Mesendoderm (in vitro differentiated cells): ENCODE measurements at regions not wholly inside any gene's neighbourhood (a gene's known extent, or its start where the extent isn't known, plus 50 kb on each side); places are given as distances from the start of the nearest gene placed in this dataset.
A peak's percentile ranks its signal among the peaks of the same experiment; 100 is the strongest.

Source experiments
- DNase-seq: peaks from one replicate; pipeline ENCODE4 v3.0.0; 2013
- H2AK5ac ChIP-seq: 2 replicates; pipeline ENCODE4 v1.6.1; 2013; ENCODE audit warnings: low read length, inconsistent platforms
- H2BK120ac ChIP-seq: 2 replicates; pipeline ENCODE4 v1.6.1; 2013; ENCODE audit warnings: low read depth, mild to moderate bottlenecking, low read length, moderate library complexity, mixed read lengths
- H2BK15ac ChIP-seq: replicated peaks from 2 replicates; pipeline ENCODE4 v1.6.1; 2013; ENCODE audit warnings: low read depth, mild to moderate bottlenecking, moderate library complexity
- H2BK5ac ChIP-seq: 2 replicates; pipeline ENCODE4 v1.6.1; 2013; ENCODE audit warnings: low read length, inconsistent platforms
- H3K18ac ChIP-seq: 2 replicates; pipeline ENCODE4 v1.6.1; 2013; ENCODE audit warnings: mild to moderate bottlenecking, low read length, mixed read lengths
- H3K23ac ChIP-seq: one replicate; pipeline ENCODE4 v1.6.1; 2013; ENCODE audit warnings: low read length
- H3K27ac ChIP-seq: 2 replicates; pipeline ENCODE4 v1.5.1; 2013; ENCODE audit warnings: low read depth, mild to moderate bottlenecking, inconsistent platforms, low read length, moderate library complexity
- H3K27me3 ChIP-seq: 2 replicates; pipeline ENCODE4 v1.6.1; 2013; ENCODE audit warnings: low read length, control low read depth, mild to moderate bottlenecking, inconsistent platforms; ENCODE audit not compliant: insufficient read depth, poor library complexity
- H3K36me3 ChIP-seq: 2 replicates; pipeline ENCODE4 v1.6.1; 2013; ENCODE audit warnings: low read length, inconsistent platforms; ENCODE audit not compliant: control insufficient read depth, insufficient read depth
- H3K4ac ChIP-seq: one replicate; pipeline ENCODE4 v1.6.1; 2013; ENCODE audit warnings: low read depth, mild to moderate bottlenecking, low read length, moderate library complexity
- H3K4me1 ChIP-seq: 2 replicates; pipeline ENCODE4 v1.6.1; 2013; ENCODE audit warnings: low read depth, low read length, inconsistent platforms; ENCODE audit not compliant: control insufficient read depth
- H3K4me2 ChIP-seq: 2 replicates; pipeline ENCODE4 v1.6.1; 2013; ENCODE audit warnings: low read length
- H3K4me3 ChIP-seq: 2 replicates; pipeline ENCODE4 v1.5.1; 2013; ENCODE audit warnings: mild to moderate bottlenecking, low read length
- H3K56ac ChIP-seq: one replicate; pipeline ENCODE4 v1.6.1; 2013; ENCODE audit warnings: low read length
- H3K79me1 ChIP-seq: 2 replicates; pipeline ENCODE4 v1.6.1; 2013; ENCODE audit warnings: low read length, inconsistent platforms
- H3K79me2 ChIP-seq: 2 replicates; pipeline ENCODE4 v1.6.1; 2013; ENCODE audit warnings: mild to moderate bottlenecking, low read length; ENCODE audit not compliant: control insufficient read depth, insufficient read depth
- H3K9ac ChIP-seq: 2 replicates; pipeline ENCODE4 v1.6.1; 2013; ENCODE audit warnings: low read length, inconsistent platforms
- H4K5ac ChIP-seq: one replicate; pipeline ENCODE4 v1.6.1; 2013; ENCODE audit warnings: low read length
- H4K8ac ChIP-seq: one replicate; pipeline ENCODE4 v1.6.1; 2013; ENCODE audit warnings: low read depth, mild to moderate bottlenecking, control low read depth, low read length, moderate library complexity
- WGBS: extraction: QIAGEN DNeasy Blood & Tissue Kit; methylation state at CpG from one replicate; pipeline ENCODE4 v1.1.7; 2013; ENCODE audit warnings: low lambda C conversion rate, missing lambda C conversion rate; ENCODE audit not compliant: insufficient coverage; ENCODE audit errors: extremely low coverage; 5-methylcytosine and 5-hydroxymethylcytosine counted together

DNA sequence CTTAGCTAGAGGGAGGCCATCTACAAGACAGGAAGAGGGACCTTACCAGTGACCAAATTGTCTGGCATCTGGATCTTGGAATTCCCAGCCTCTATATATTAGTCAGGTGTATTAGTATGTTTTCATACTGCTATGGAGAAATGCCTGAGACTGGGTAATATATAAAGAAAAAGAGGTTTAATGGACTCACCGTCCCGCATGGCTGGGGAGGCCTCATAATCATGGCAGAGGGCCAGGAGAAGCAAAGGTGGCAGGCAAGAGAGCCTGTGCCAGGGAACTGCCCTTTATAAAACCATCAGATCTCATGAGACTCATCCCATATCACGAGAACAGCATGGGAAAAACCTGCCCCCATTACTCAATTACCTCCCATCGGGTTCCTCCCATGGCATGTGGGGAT is 500.2 kb downstream of the SHISA9 start:
- H3K18ac ChIP-seq: no peak overlapping the region
- H2AK5ac ChIP-seq: no peak overlapping the region
- no peak overlapping the region for H3K4me3 ChIP-seq
- no peak overlapping the region for H4K5ac ChIP-seq
- no peaks in the 10 kb centered on the region for H3K36me3 ChIP-seq
- no peak overlapping the region for H3K56ac ChIP-seq
- DNase-seq: no peak
- no CpG with 5 or more reads among the region's 4 CpGs for WGBS
- no peak overlapping the region for H2BK120ac ChIP-seq
- H3K27ac ChIP-seq: no peak overlapping the region
- H3K79me2 ChIP-seq: no peaks in the 10 kb centered on the region
- H4K8ac ChIP-seq: no peak overlapping the region
- no peak overlapping the region for H3K4me2 ChIP-seq
- H3K9ac ChIP-seq: no peak overlapping the region
- no peak overlapping the region for H3K23ac ChIP-seq
- H2BK15ac ChIP-seq: no peak overlapping the region
- H3K4ac ChIP-seq: no peak overlapping the region
- no peaks in the 10 kb centered on the region for H3K79me1 ChIP-seq
- H3K4me1 ChIP-seq: no peaks in the 10 kb centered on the region
- H2BK5ac ChIP-seq: no peak overlapping the region
- no peaks in the 10 kb centered on the region for H3K27me3 ChIP-seq

DNA sequence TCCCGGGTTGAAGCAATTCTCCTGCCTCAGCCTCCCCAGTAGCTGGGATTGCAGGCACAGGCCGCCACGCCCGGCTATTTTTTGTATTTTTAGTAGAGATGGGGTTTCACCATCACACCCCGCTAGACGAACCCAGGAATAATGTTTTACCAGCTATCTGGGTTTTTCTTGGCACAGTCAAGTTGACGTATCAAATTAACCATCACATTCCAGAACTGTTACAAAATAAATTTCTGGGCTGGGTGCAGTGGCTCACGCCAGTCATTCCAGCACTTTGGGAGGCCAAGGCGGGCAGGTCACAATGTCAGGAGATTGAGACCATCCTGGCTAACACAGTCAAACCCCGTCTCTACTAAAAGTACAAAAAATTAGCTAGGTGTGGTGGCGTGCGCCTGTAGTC is 501.2 kb downstream of the SHISA9 start:
- Histone ChIP-seq H2BK15ac (no peak overlapping the region), H3K27ac (no peak overlapping the region), H3K4me3 (no peak overlapping the region), H2BK120ac (no peak overlapping the region), H3K79me1 (no peaks in the 10 kb centered on the region), H4K5ac (no peak overlapping the region), H2AK5ac (no peak overlapping the region), H4K8ac (no peak overlapping the region), H3K4ac (no peak overlapping the region), H3K18ac (no peak overlapping the region), H3K27me3 (no peaks in the 10 kb centered on the region), H3K79me2 (no peaks in the 10 kb centered on the region), H2BK5ac (no peak overlapping the region), H3K4me1 (no peaks in the 10 kb centered on the region), H3K4me2 (no peak overlapping the region), H3K56ac (no peak overlapping the region), H3K9ac (no peak overlapping the region), H3K36me3 (no peaks in the 10 kb centered on the region), H3K23ac (no peak overlapping the region)
- DNase-seq: no peak
- WGBS: no CpG with 5 or more reads among the region's 12 CpGs

DNA sequence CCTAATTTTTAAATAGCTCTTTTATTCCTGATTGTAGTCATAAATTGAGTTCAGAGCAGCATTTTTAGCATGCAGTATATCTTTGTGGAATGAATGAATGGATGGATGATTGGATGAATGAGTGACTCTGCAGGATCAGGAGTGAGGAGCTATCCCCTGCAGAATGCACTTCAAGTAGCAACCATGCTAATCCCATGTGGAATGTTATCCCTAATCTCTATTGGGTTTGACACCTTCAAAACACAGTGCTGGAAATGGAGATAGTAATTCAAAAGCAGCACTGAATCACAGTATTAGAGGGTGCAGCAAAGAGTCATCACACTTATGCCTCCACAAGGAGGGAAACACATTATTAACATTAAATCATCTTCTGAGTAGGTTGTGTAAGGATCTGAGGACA is 501.9 kb downstream of the SHISA9 start:
- no peak overlapping the region for H3K4me2 ChIP-seq
- no peaks in the 10 kb centered on the region for H3K36me3 ChIP-seq
- no peak overlapping the region for H3K56ac ChIP-seq
- H2AK5ac ChIP-seq: no peak overlapping the region
- no peak overlapping the region for H4K8ac ChIP-seq
- H3K9ac ChIP-seq: no peak overlapping the region
- no peak overlapping the region for H3K27ac ChIP-seq
- H2BK120ac ChIP-seq: no peak overlapping the region
- H3K27me3 ChIP-seq: no peaks in the 10 kb centered on the region
- H2BK5ac ChIP-seq: no peak overlapping the region
- no peaks in the 10 kb centered on the region for H3K79me1 ChIP-seq
- peak; percentile 87 for DNase-seq
- no peaks in the 10 kb centered on the region for H3K79me2 ChIP-seq
- no peak overlapping the region for H2BK15ac ChIP-seq
- no peak overlapping the region for H4K5ac ChIP-seq
- H3K4ac ChIP-seq: no peak overlapping the region
- no peak overlapping the region for H3K4me3 ChIP-seq
- no peak overlapping the region for H3K23ac ChIP-seq
- H3K4me1 ChIP-seq: no peaks in the 10 kb centered on the region
- no peak overlapping the region for H3K18ac ChIP-seq

DNA sequence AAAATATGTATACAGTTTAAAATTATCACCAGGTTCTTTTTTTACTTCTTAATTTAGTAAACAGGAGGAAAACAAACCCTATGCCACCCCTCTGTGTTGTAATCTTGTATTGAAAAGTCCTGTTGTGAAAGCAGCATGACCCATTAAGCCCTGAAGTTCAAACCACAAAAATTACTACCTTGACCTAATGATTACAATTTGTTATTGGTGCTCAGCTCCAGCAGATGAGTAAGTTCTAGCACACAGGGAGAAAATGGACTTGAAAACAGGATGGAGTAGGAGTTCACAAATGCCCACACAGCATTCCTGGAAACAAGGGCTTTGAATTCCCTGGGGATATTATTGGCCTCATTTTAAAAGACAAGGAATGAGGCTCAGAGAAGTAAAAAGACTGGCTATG is 505.8 kb upstream of the ERCC4 start:
- Histone ChIP-seq H3K18ac (no peak overlapping the region), H3K4me2 (no peak overlapping the region), H2BK5ac (no peak overlapping the region), H4K8ac (no peak overlapping the region), H3K23ac (no peak overlapping the region), H3K27ac (no peak overlapping the region), H3K27me3 (no peaks in the 10 kb centered on the region), H3K9ac (no peak overlapping the region), H2BK120ac (no peak overlapping the region), H2AK5ac (no peak overlapping the region), H3K4me1 (no peaks in the 10 kb centered on the region), H2BK15ac (peak overlapping the region; percentile 20), H3K79me1 (no peaks in the 10 kb centered on the region), H3K36me3 (no peaks in the 10 kb centered on the region), H3K4me3 (no peak overlapping the region), H4K5ac (no peak overlapping the region), H3K79me2 (no peaks in the 10 kb centered on the region), H3K4ac (no peak overlapping the region), H3K56ac (no peak overlapping the region)
- DNase-seq: no peak

DNA sequence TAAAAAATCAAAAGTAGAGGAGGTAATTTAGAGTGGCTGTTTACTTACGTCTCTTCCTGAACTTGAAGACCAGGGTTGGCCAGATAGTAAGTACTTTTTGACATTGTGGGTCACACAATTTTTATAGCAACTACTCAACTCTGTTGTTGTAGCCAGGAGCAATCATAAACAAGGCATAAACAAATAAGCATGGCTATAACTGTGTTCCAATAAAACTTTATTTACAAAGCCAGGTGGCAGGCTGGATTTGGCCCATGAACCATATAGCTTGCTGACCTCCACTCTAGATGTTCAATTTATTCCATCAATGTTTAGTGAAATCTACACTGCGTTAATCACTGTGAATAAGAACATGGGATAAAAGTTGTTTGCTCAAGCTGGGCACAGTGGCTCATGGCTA is 500.4 kb upstream of the ERCC4 start:
- H2BK5ac ChIP-seq: no peak overlapping the region
- no peak overlapping the region for H3K18ac ChIP-seq
- DNase-seq: no peak
- no peak overlapping the region for H2BK15ac ChIP-seq
- H3K4ac ChIP-seq: no peak overlapping the region
- no peak overlapping the region for H3K4me3 ChIP-seq
- no peak overlapping the region for H2BK120ac ChIP-seq
- H3K79me1 ChIP-seq: no peaks in the 10 kb centered on the region
- no peaks in the 10 kb centered on the region for H3K27me3 ChIP-seq
- H3K23ac ChIP-seq: no peak overlapping the region
- no peak overlapping the region for H3K56ac ChIP-seq
- H2AK5ac ChIP-seq: no peak overlapping the region
- H3K9ac ChIP-seq: no peak overlapping the region
- WGBS: no CpG with 5 or more reads among the region's 2 CpGs
- H4K8ac ChIP-seq: no peak overlapping the region
- H3K4me2 ChIP-seq: no peak overlapping the region
- peaks cover 2% of the 10 kb centered on the region for H3K4me1 ChIP-seq
- no peak overlapping the region for H3K27ac ChIP-seq
- H3K36me3 ChIP-seq: no peaks in the 10 kb centered on the region
- no peak overlapping the region for H4K5ac ChIP-seq
- no peaks in the 10 kb centered on the region for H3K79me2 ChIP-seq

DNA sequence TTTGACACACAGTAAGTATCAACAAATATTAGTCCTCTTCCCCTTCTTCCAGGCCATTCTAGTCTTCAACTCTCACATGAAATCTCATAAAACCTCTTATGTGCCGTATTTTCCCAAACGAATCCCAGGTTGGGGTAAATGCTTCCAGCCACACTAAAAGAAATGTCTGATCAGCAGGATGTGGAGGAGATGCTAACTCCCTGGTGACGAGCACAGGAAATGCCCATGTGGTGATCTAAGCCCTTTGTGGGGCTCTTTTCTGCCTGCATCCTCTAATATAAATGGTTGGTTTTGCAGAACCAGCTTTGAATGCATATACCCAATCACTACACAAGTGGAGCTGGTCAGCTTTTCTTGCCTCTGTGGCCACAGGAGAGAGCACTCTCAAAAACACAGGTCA is 498.2 kb upstream of the ERCC4 start:
- Histone ChIP-seq H3K79me2 (no peaks in the 10 kb centered on the region), H3K4me3 (no peak overlapping the region), H4K8ac (no peak overlapping the region), H3K18ac (no peak overlapping the region), H3K9ac (no peak overlapping the region), H3K36me3 (no peaks in the 10 kb centered on the region), H4K5ac (no peak overlapping the region), H3K27ac (no peak overlapping the region), H3K4ac (peak overlapping the region; percentile 20), H3K4me1 (peaks cover 2% of the 10 kb centered on the region), H3K79me1 (no peaks in the 10 kb centered on the region), H3K4me2 (no peak overlapping the region), H3K56ac (peak overlapping the region; percentile 51), H2AK5ac (no peak overlapping the region), H2BK5ac (peak overlapping the region; percentile 21), H2BK120ac (no peak overlapping the region), H3K23ac (peak overlapping the region; percentile 48), H3K27me3 (no peaks in the 10 kb centered on the region), H2BK15ac (no peak overlapping the region)
- peak; percentile 83 for DNase-seq
- WGBS: no CpG with 5 or more reads among the region's 3 CpGs
